HCT116 (cell line): ENCODE measurements at regions not wholly inside any gene's neighbourhood (a gene's known extent, or its start where the extent isn't known, plus 50 kb on each side); places are given as distances from the start of the nearest gene placed in this dataset.

Experiments used
- ATAC-seq: fragments of 200-7000 bp; cut with Tn5 transposase; 2 replicates; pipeline ENCODE4 v1.9.1; 2020; ENCODE audit warnings: mild to moderate bottlenecking, moderate library complexity
- BruUV-seq: library from RNA; stranded (reverse); fragments of 400-500 nt; replicated peaks from 2 replicates; lab custom pipeline; 2021; lab: Mats Ljungman, UMichigan
- CTCF ChIA-PET: fragments of 300-600 bp; sonication (Branson Sonifier 250); formaldehyde crosslinking; loops from one replicate; lab custom pipeline; 2021; ENCODE audit warnings: antibody characterized with exemption; lab: Charles Lee
- POLR2A ChIA-PET: fragments of 300-600, 350-600 bp; sonication (Branson Sonifier 250); formaldehyde crosslinking; loops from one replicate; lab custom pipeline; 2021; ENCODE audit warnings: antibody characterized with exemption; lab: Charles Lee
- RAD21 ChIA-PET, 2 experiments: fragments of 300-600 bp; sonication (Branson Sonifier 250); formaldehyde crosslinking; loops; one replicate each; lab custom pipeline; 2023; ENCODE audit warnings: low total read pairs in 2 of 2; ENCODE audit not compliant: uncharacterized antibody in 2 of 2, unreplicated experiment in 2 of 2, low non-redundant PET in 1 of 2; lab: Charles Lee
- DNase-seq: peaks from one replicate; pipeline ENCODE4 v3.0.0-alpha.2; 2010; ENCODE audit warnings: low read depth, low spot score
- H2AFZ ChIP-seq: fragments of 200-600 bp; shearing (Covaris generic), sonication (generic); 2 replicates; pipeline ENCODE4 v1.6.1; 2017; ENCODE audit warnings: low read depth, mixed run types, mixed read lengths, antibody characterized with exemption, low read length; ENCODE audit not compliant: poor library complexity, severe bottlenecking
- H3K27ac ChIP-seq: 2 replicates; pipeline ENCODE4 v1.5.1; 2012; ENCODE audit warnings: low read depth, low read length
- H3K27me3 ChIP-seq: fragments of 200-600 bp; sonication (generic); 2 replicates; pipeline ENCODE4 v1.6.1; 2016; ENCODE audit warnings: mixed run types, low read length, mixed read lengths; ENCODE audit not compliant: insufficient read depth
- H3K36me3 ChIP-seq, 2 experiments: fragments of 200-500 bp in 1 of 2; fragments of 200-600 bp in 1 of 2; sonication (Bioruptor generic) in 1 of 2; sonication (generic) in 1 of 2; 2 replicates each; pipeline versions ENCODE4 v1.5.1 to v1.6.1; 2014 to 2016; ENCODE audit warnings: low read length in 2 of 2, inconsistent platforms in 1 of 2, mixed read lengths in 1 of 2, mixed run types in 1 of 2; ENCODE audit not compliant: insufficient read depth in 2 of 2, control insufficient read depth in 1 of 2
- H3K4me1 ChIP-seq, 2 experiments: fragments of 200-600 bp in 1 of 2; sonication (generic) in 1 of 2; 2 replicates each; pipeline versions ENCODE4 v1.5.1 to v1.6.1; 2012 to 2017; ENCODE audit warnings: low read length in 2 of 2, inconsistent platforms in 1 of 2, mild to moderate bottlenecking in 1 of 2, mixed read lengths in 1 of 2, mixed run types in 1 of 2, moderate library complexity in 1 of 2; ENCODE audit not compliant: insufficient read depth in 2 of 2, control insufficient read depth in 1 of 2
- H3K4me2 ChIP-seq: fragments of 200-600 bp; sonication (generic); 2 replicates; pipeline ENCODE4 v1.6.1; 2017; ENCODE audit warnings: mixed run types, low read length, mixed read lengths
- H3K4me3 ChIP-seq, 2 experiments: fragments of 200-600 bp in 1 of 2; sonication (generic) in 1 of 2; replicated peaks in 1 of 2; 2 replicates each; pipeline ENCODE4 v1.5.1; 2011 to 2016; ENCODE audit warnings: low read length in 2 of 2, control low read depth in 1 of 2, low read depth in 1 of 2, mild to moderate bottlenecking in 1 of 2, mixed read lengths in 1 of 2, mixed run types in 1 of 2
- H3K79me2 ChIP-seq: fragments of 200-600 bp; sonication (generic); 2 replicates; pipeline ENCODE4 v1.6.1; 2017; ENCODE audit warnings: mild to moderate bottlenecking, mixed run types, low read length, moderate library complexity, mixed read lengths; ENCODE audit not compliant: insufficient read depth
- H3K9ac ChIP-seq: fragments of 200-600 bp; sonication (generic); 2 replicates; pipeline ENCODE4 v1.6.1; 2016; ENCODE audit warnings: low read length, mixed read lengths
- H3K9me2 ChIP-seq: fragments of 200-600 bp; sonication (generic), shearing (Covaris generic); 2 replicates; pipeline ENCODE4 v1.6.1; 2017; ENCODE audit warnings: mixed run types, mild to moderate bottlenecking, moderate library complexity; ENCODE audit not compliant: insufficient read depth
- H3K9me3 ChIP-seq, 2 experiments: fragments of 200-500 bp in 1 of 2; fragments of 200-600 bp in 1 of 2; sonication (Bioruptor generic) in 1 of 2; sonication (generic) in 1 of 2; 2 replicates each; pipeline ENCODE4 v1.6.1; 2014 to 2017; ENCODE audit warnings: low read length in 2 of 2, mixed read lengths in 2 of 2, inconsistent platforms in 1 of 2, low read depth in 1 of 2, mild to moderate bottlenecking in 1 of 2, mixed run types in 1 of 2, moderate library complexity in 1 of 2; ENCODE audit not compliant: control insufficient read depth in 1 of 2, insufficient read depth in 1 of 2
- H4K20me1 ChIP-seq: fragments of 200-600 bp; sonication (generic), shearing (Covaris generic); 2 replicates; pipeline ENCODE4 v1.6.1; 2017; ENCODE audit warnings: mixed run types, mild to moderate bottlenecking, moderate library complexity; ENCODE audit not compliant: insufficient read depth
- ATF3 ChIP-seq: IDR thresholded peaks from 2 replicates; pipeline ENCODE4 v1.6.1; 2012
- CEBPB ChIP-seq: IDR thresholded peaks from 2 replicates; pipeline ENCODE4 v1.6.1; 2012; ENCODE audit warnings: low read depth
- EGR1 ChIP-seq: IDR thresholded peaks from 2 replicates; pipeline ENCODE4 v1.6.1; 2012; ENCODE audit warnings: low read depth
- EZH2phosphoT487 ChIP-seq: fragments of 200-600 bp; IDR thresholded peaks from 2 replicates; pipeline ENCODE4 v1.6.1; 2018; ENCODE audit warnings: antibody characterized with exemption, borderline replicate concordance
- FOSL1 ChIP-seq: IDR thresholded peaks from 2 replicates; pipeline ENCODE4 v1.6.1; 2012; ENCODE audit warnings: low read depth
- POLR2A ChIP-seq: IDR thresholded peaks from 2 replicates; pipeline ENCODE4 v1.7.0; 2011; ENCODE audit warnings: borderline replicate concordance; ENCODE audit not compliant: insufficient read depth, insufficient read length; ENCODE audit errors: extremely low read depth
- SP1 ChIP-seq: IDR thresholded peaks from 2 replicates; pipeline ENCODE4 v1.6.1; 2012; ENCODE audit warnings: low read depth
- SRF ChIP-seq: IDR thresholded peaks from 2 replicates; pipeline ENCODE4 v1.6.1; 2012; ENCODE audit warnings: low read depth
- TCF7L2 ChIP-seq: IDR thresholded peaks from 2 replicates; pipeline ENCODE4 v1.7.0; 2011; ENCODE audit warnings: borderline replicate concordance, inconsistent platforms; ENCODE audit not compliant: insufficient read depth, insufficient read length; ENCODE audit errors: extremely low read depth
- ZFX ChIP-seq: fragments of 450-650 bp; IDR thresholded peaks from 2 replicates; pipeline ENCODE4 v1.6.1; 2017
- ZNF274 ChIP-seq: fragments of 200-500 bp; sonication (Bioruptor generic); IDR thresholded peaks from 2 replicates; pipeline ENCODE4 v1.6.1; 2014; ENCODE audit warnings: mild to moderate bottlenecking, low read depth, low read length, inconsistent platforms
- intact Hi-C: fragments of 100-400 bp; cut with micrococcal nuclease; formaldehyde crosslinking; loops from 2 replicates; pipeline ENCODE4 v1.10.0; 2022
- TF ChIP-seq, protein P1 (sequence below), 3 experiments: fragments of 200-600 bp in 1 of 3; sonication (generic) in 1 of 3; IDR thresholded peaks in 2 of 3; conservative IDR thresholded peaks in 1 of 3; 2 replicates each; pipeline ENCODE4 v1.5.1; 2012 to 2017; ENCODE audit warnings: low read depth in 2 of 3, low read length in 2 of 3, antibody characterized with exemption in 1 of 3, borderline replicate concordance in 1 of 3, control low read depth in 1 of 3, mild to moderate bottlenecking in 1 of 3, mixed read lengths in 1 of 3, mixed run types in 1 of 3, moderate library complexity in 1 of 3; ENCODE audit not compliant: insufficient read depth in 1 of 3
- TF ChIP-seq, protein P2 (sequence below): IDR thresholded peaks from 2 replicates; pipeline ENCODE4 v1.6.1; 2011; ENCODE audit warnings: mild to moderate bottlenecking, low read length, moderate library complexity; ENCODE audit not compliant: insufficient replicate concordance; ENCODE audit errors: extremely low read depth

DNA sequence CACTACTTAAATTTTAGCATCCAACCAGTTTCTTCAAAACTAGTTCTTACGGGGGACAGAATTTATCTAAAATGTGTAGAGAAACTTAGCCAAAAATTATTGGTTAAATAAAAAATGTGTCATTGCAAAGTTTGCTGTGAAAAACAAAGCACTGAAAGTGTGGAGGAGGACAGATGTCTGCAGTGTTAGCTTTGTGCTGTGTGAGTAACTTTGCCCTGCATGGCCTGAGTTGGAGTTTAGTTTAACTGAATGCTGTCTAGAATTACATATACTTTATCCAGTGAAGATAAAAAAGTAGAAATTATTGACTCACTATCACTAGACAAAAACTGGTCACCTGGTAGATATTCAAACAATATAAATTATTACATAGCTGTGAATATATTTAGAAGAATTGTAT is 1225.2 kb upstream of the CELF4 start:
- BruUV-seq, result no TSS peak
- H3K9ac ChIP-seq, result no peak overlapping the region
- no peak for ATAC-seq
- TF ChIP-seq, protein P1, sequence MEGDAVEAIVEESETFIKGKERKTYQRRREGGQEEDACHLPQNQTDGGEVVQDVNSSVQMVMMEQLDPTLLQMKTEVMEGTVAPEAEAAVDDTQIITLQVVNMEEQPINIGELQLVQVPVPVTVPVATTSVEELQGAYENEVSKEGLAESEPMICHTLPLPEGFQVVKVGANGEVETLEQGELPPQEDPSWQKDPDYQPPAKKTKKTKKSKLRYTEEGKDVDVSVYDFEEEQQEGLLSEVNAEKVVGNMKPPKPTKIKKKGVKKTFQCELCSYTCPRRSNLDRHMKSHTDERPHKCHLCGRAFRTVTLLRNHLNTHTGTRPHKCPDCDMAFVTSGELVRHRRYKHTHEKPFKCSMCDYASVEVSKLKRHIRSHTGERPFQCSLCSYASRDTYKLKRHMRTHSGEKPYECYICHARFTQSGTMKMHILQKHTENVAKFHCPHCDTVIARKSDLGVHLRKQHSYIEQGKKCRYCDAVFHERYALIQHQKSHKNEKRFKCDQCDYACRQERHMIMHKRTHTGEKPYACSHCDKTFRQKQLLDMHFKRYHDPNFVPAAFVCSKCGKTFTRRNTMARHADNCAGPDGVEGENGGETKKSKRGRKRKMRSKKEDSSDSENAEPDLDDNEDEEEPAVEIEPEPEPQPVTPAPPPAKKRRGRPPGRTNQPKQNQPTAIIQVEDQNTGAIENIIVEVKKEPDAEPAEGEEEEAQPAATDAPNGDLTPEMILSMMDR (IDR thresholded peaks at IDR 0.05 in 2 of 3, conservative IDR thresholded peaks at IDR 0.05 in 1 of 3; ENCODE audit: borderline replicate concordance in 1 of 3, insufficient read depth in 1 of 3, low read depth in 2 of 3, low read length in 2 of 3), result no peak
- no peak for TF ChIP-seq POLR2A
- TF ChIP-seq SRF, result no peak
- no peak for TF ChIP-seq ZNF274
- no peak for TF ChIP-seq ATF3
- no peak for TF ChIP-seq FOSL1
- TF ChIP-seq, protein P2, sequence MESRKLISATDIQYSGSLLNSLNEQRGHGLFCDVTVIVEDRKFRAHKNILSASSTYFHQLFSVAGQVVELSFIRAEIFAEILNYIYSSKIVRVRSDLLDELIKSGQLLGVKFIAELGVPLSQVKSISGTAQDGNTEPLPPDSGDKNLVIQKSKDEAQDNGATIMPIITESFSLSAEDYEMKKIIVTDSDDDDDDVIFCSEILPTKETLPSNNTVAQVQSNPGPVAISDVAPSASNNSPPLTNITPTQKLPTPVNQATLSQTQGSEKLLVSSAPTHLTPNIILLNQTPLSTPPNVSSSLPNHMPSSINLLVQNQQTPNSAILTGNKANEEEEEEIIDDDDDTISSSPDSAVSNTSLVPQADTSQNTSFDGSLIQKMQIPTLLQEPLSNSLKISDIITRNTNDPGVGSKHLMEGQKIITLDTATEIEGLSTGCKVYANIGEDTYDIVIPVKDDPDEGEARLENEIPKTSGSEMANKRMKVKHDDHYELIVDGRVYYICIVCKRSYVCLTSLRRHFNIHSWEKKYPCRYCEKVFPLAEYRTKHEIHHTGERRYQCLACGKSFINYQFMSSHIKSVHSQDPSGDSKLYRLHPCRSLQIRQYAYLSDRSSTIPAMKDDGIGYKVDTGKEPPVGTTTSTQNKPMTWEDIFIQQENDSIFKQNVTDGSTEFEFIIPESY, result no peak
- TF ChIP-seq SP1, result no peak
- TF ChIP-seq TCF7L2, result no peak
- no peak for TF ChIP-seq CEBPB
- TF ChIP-seq EGR1, result no peak
- no peak for TF ChIP-seq ZFX
- no peak for TF ChIP-seq EZH2phosphoT487
- TF ChIP-seq, all 23 proteins: peak for 0
- Histone ChIP-seq H3K9me3 (no peaks in the 10 kb centered on the region), H3K9me2 (no peaks in the 10 kb centered on the region), H3K27ac (no peak overlapping the region), H3K4me2 (no peak overlapping the region), H3K4me1 (no peaks in the 10 kb centered on the region), H4K20me1 (no peaks in the 10 kb centered on the region), H3K27me3 (no peaks in the 10 kb centered on the region), H2AFZ (no peak overlapping the region), H3K79me2 (no peaks in the 10 kb centered on the region), H3K4me3 (no peak overlapping the region), H3K36me3 (no peaks in the 10 kb centered on the region)
- intact Hi-C loops, result no loop called here
- ChIA-PET POLR2A (no interaction called here), RAD21 (no interaction called here), CTCF (no interaction called here)
- DNase-seq, result no peak
